GM13977 (cell line): ENCODE measurements at regions not wholly inside any gene's neighbourhood (a gene's known extent, or its start where the extent isn't known, plus 50 kb on each side); places are given as distances from the start of the nearest gene placed in this dataset.

Experiments used
- DNase-seq: peaks from one replicate; pipeline ENCODE4 v3.0.0; 2012; ENCODE audit warnings: low spot score
- in situ Hi-C: fragments of 300-500 bp; cut with MboI; formaldehyde crosslinking; loops from one replicate; pipeline ENCODE4 v1.12.0; 2022; ENCODE audit warnings: low sequenced_read_pairs, low pct_unique_long_range_greater_than_20kb, mixed read lengths, inconsistent platforms; ENCODE audit not compliant: unreplicated experiment
- TF ChIP-seq, protein P1 (sequence below): IDR thresholded peaks from 2 replicates; pipeline ENCODE4 v1.5.1; 2012; ENCODE audit warnings: mild to moderate bottlenecking, control low read depth; ENCODE audit not compliant: insufficient read depth; ENCODE audit errors: extremely low read depth, missing control alignments

DNA sequence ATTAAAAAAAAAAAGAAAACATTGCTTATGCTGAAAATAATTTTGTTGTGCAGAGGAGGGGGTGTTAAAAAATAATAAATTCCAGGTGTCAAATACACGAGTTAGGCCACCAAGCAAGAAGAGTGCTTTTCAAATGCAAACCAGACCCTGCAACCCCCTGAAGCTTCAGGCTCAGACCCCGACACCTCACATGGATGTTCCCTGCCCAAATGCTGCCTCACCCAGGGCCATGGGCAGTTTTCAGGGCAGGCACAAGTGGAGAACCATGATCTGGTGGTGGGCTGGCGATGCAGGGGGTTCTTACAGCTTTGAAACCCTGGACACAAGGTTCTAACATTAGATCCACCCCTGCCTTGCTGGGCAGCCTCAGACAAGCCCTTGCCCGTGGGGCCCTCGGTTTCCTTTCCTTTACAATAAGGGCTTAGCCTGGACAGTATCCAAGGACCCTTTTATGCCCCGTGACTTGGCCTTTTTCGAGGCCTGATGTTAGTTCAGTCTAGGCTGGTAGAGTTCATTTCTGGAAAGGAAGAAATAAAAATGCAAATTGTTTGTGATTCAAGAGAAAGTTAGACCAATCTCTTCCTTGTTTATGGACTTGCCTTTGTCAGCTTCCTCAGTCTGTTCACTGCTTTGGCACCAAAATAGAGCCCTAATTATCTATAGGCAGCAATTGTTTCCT, 168.7 kb downstream of the DDX1 start:
- TF ChIP-seq, protein P1, sequence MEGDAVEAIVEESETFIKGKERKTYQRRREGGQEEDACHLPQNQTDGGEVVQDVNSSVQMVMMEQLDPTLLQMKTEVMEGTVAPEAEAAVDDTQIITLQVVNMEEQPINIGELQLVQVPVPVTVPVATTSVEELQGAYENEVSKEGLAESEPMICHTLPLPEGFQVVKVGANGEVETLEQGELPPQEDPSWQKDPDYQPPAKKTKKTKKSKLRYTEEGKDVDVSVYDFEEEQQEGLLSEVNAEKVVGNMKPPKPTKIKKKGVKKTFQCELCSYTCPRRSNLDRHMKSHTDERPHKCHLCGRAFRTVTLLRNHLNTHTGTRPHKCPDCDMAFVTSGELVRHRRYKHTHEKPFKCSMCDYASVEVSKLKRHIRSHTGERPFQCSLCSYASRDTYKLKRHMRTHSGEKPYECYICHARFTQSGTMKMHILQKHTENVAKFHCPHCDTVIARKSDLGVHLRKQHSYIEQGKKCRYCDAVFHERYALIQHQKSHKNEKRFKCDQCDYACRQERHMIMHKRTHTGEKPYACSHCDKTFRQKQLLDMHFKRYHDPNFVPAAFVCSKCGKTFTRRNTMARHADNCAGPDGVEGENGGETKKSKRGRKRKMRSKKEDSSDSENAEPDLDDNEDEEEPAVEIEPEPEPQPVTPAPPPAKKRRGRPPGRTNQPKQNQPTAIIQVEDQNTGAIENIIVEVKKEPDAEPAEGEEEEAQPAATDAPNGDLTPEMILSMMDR, result no peak
- no peak for DNase-seq
- in situ Hi-C loops, result no loop called here

DNA sequence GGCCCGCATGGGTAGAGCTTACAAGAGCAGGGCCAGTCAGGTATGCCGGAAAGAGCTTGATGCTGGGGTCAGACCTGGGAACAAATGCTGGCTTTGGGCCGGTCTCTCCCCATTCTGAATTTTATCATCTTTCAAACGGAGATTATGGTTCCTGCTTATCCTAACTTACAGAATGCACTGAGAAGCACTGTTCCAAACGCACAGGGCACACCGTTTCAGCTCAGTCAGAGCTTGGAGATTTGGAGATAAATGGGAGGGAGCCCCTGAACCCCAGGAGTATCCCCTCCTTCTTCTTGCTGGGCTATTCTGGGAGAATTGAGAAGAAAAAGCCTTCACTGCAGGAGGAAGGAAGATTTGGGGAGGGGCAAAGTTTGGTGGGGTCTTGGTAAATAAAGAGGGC, 169.4 kb downstream of the DDX1 start:
- in situ Hi-C loops, result no loop called here
- no peak for DNase-seq
- TF ChIP-seq, protein P1, result no peak

DNA sequence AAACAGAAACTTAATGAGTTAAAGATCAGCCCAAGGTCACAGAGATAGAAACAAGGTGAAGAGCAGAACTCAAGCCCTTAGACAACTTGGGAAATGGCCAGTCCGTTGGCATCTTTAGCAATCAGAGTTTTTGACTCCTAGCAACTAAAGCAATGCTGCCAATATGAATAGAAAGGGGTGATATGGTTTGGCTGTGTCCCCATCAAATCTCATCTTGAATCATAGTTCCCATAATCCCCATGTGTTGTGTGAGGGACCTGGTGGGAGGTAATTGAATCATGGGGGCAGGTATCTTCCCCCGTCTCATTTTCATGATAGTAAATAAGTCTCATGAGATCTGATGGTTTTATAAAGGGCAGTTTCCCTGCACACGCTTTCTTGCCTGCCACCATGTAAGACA, 170.2 kb downstream of the DDX1 start:
- TF ChIP-seq, protein P1, result no peak
- no peak for DNase-seq
- in situ Hi-C loops, result no loop called here

DNA sequence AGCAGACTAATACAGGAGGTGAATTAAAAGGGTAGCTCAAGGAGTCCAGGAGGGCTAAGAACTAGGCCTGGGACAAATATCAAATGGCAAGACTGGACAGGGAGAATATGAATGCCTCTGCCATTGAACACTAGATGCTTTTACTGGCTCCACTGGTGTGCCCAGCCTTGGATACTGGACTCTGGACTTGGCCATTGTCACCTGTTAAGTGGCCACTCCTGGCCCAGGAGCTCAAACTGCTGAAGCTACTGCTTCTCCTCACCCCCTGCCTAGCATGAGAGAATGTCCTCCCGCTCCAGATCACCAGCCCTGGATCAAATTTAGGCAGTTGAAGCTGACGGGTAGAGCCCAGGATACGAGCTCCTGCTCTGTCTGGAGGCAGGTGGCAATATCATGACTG, 170.8 kb downstream of the DDX1 start:
- DNase-seq, result no peak
- TF ChIP-seq, protein P1, result no peak
- in situ Hi-C loops, result no loop called here

DNA sequence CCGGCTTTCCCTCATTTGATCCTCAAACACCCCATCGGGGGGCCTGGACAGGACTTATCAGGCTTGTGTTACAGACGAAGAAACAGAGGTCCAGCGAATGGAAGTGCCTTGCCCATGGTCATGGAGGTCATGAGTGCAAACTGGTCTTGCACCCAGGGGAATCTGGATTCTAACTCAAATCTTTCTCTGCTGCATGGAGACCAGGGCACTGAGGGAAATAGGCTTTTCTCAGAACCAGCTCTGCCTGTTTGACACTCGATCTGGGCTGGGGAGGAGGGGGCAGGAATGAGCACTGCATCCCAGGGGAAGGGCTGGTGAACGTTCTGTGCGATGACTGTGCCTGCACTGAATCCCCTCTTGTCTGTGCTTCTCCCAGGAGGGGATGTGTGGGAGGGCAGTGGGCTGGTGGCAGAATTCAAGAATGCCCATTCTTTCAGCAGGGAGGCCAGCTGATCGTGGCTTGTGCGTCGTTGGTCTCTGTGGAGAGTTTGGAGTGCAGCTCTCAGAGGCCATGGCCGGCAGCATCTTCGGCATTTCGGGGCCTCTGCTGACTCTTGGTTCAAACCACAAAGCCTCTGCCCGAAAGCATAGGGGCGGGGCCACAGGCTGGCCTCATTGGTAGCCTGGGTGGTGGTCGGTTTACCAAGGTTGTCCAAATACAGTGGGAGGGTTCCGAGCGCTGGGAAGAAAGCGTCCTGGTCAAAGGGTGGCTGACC, 171.6 kb downstream of the DDX1 start:
- in situ Hi-C loops, result no loop called here
- TF ChIP-seq, protein P1, result no peak
- no peak for DNase-seq

DNA sequence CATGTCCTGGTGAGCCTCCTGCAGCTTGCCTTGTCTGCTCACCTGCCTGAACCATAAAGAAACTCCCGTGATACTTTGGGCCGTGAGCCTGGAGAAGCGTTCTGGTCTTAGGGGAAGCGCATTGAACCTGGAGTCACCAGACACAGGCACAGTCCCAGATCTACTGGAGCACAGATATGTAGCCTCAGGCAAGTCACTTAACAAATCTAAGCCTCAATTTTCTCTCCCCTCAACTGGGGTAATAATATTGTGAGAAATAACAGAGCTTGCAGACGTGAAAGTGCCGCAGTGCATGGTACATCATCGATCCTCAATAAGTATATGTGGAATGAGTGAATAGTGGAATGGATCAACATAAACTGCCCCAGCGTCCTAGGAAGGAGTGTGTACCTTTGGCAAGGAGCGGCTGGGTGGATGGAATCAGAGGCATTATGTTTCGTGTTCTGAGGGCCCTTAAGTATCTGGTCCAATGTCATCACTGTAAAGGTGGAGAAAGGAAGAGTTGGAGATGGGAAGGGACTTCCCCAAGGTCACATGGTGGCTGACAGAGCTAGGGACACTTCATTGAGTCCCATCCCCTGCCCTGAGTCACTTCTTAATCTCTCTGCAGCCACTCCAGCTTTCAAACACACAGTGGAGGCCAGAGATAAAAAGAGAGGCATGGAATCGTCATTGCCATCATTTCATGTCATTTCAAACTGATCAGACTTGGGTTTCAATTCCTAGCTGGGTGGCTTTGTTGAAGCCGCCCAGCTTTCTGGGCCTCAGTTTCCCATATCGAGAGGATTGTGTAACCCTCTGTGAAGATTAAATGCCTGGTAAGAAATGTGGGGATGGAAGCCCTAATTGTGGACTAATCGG, 172.4 kb downstream of the DDX1 start:
- TF ChIP-seq, protein P1, result no peak
- in situ Hi-C loops, result no loop called here
- no peak for DNase-seq
